NCI-H1436 (cell line): ENCODE measurements at regions not wholly inside any gene's neighbourhood (a gene's known extent, or its start where the extent isn't known, plus 50 kb on each side); places are given as distances from the start of the nearest gene placed in this dataset.

Experiments
- DNase-seq: peaks from one replicate; lab custom pipeline; 2025; lab: John Stamatoyannopoulos, UW

DNA sequence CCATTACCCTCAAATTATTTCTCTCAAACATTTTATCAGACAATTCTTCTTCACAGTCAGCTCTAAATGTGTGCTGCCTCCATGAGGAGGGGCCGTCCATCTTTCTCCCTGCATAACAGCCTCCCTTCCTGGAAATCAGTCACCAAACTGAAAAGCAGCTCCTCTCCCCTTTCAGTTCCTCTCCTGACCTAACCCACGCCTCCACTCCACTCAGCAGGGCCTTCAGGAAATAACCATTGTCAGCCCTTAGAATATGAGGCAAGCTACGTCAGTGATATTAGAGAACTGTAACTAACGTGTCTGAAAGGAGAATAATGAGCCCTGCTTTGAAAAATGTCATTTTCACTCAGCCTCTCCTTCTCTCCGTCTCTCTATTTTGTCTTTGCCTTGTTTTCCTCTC, 116.2 kb downstream of the OLFM4 start:
- DNase-seq: no peak

DNA sequence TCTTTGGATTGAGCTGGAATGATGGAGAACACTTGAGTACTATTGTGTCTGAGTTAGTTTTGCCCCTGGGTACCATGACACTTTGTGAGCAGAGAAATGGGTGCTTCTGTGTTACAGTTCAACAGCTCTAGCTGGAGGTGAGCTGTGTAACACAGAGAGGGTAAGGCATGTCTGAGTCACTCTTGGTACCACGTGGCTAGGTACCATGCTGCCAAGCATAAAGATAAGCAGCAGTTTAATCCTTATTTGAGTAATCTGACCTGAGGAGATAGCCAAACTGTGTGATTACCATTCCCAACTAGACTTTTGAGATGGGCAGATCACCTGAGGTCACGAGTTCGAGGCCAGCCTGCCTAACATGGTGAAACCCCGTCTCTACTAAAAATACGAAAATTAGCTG, 122.0 kb downstream of the OLFM4 start:
- DNase-seq: no peak

DNA sequence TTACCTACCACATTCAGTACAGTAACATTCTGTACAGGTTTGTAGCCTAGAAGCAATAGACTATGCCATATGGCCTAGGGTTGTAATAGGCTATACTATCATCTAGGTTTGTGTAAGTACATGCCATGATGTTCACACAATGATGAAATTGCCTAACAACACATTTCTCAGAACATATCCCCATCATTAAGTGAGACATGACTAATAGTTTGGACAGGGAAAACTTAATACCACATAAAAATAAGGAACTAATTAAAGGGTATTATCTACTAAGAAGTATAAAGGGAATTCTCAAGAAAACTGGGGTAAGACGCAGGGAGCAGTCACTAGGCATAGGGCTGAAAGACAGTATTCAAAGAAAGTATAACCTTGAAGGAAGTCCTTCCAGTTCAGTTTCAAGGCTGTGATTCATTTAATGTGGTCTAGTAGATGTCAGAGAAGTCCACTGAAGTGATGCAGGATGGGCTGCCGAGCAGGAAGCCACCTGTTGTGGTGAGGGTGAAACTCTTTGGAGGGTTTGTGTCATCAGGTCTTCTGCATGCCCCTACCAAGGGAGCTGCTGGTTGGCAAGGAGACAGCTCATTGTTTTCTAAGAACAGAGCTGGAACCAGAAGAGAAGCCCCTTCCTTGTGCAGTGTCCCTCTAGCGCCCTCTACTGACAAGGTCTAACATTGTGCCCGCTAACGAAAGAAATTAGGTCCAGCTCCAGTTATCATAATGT, 122.9 kb downstream of the OLFM4 start:
- peak; percentile 65 for DNase-seq

DNA sequence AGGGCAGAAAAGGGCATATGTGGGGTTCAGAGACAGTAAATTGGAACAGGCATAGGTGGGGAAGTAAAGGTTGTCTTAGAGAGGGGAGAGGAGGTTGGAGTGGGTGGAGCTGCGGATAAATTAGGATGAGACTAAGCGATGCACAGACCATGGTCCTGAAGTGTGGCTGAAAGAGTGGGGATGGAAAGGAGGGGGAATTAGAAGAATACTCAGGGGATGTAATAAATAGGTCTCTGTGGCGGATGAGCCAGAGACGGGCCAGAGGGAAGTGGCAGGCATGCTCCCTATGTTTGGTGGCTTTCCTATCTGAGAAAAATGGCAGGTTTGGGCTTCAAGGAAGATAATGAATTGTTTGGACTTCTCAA, 123.4 kb downstream of the OLFM4 start:
- no peak for DNase-seq

GRCh38 chr13:53158201-53158600, 129.6 kb downstream of the OLFM4 start:
- no peak for DNase-seq

GRCh38 chr13:53159431-53159830, 130.8 kb downstream of the OLFM4 start:
- DNase-seq: no peak

DNA sequence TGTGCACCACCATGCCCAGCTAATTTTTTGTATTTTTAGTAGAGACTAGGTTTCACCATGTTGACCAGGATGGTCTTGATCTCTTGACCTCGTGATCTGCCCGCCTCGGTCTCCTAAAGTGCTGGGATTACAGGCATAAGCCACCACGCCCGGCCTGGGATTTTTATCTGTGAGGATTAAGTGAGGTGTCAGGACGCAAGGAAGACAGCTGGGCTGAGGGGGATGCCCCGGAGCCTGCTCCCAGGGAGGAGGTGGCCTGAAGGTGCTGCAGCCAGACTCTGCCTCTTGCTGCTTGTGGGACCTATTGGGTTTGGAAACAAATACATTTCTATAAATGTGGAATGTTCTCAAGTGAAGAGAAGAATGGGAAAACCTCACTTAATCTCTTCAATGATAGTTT, 131.6 kb downstream of the OLFM4 start:
- DNase-seq: no peak

GRCh38 chr13:53161251-53161650, 132.6 kb downstream of the OLFM4 start:
- no peak for DNase-seq

DNA sequence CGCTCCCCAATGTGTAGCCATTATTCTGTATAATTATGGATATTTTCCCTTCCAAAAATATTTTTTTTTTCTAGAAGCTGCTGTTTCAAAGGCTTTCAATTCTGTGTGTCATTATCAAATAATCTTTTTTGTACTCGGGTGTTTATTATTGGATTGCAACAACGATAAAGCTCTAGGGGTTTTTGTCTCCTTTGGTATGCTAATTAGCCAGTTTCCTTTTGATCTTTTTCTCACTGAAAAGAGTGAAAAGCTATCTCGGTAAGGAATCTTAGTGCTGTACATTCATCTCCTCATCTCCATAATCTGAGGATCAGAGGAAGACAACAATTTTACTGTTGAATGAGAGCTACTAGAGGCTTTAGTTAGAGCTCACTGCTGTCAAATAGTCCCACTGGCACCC, 136.6 kb downstream of the OLFM4 start:
- DNase-seq: no peak

DNA sequence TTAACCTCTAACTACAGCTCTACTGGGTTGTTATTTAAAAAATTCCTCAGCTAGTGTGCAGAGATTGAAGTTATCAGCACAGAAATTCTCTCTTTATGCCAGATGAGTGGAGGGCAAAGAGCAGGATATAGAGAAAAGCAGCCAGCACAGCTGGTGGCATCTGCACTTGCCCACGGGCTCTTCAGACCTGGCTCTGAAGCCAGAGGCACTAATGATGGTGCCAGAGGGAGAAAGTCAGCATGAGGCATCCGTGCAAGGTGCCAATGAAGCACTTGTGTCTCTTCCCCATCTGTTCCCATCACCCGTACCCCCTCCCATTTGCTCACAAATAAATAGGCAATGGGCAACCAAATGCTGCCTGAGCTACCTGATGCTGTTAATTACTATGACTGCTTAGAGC, 138.9 kb downstream of the OLFM4 start:
- no peak for DNase-seq

DNA sequence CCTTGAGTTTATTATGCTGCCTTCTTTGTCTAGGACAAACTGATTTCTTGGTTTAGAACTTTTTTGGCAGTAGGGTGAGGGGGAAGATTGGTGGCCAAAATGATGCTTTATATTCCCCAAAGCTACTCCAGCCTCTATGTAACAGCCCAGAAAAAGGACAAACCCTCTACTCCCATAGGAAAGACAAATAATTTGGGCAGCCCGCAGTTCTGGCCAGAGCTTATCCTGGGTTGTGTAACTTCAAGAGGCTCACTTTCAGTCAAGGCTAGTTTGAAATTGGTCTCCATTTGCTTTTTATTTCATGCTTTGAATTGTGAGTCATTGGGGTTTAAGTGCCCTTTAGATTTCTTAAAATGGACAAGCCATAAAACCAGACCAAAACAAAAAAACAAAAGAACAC, 142.3 kb downstream of the OLFM4 start:
- no peak for DNase-seq

GRCh38 chr13:53174545-53174944, 145.9 kb downstream of the OLFM4 start:
- DNase-seq: no peak

GRCh38 chr13:53180684-53181083, 152.1 kb downstream of the OLFM4 start:
- no peak for DNase-seq

DNA sequence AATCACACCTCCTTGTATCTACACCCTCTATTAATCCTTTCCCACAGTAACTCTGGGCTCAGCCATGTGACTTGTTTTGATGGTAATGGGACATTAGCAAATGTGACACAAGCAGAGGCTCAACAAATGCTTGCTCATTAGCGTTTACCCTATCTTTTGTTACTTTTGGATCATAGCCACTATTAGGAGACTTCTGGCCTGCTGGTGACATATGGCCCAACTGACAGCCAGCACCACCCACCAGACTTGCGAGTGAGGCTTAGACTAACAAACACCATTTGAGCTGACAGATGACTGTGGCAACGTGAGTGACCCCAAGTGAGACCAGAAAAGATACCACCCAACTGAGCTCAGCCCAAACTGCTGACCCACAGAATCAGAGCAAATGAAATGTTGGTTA, 154.1 kb downstream of the OLFM4 start:
- no peak for DNase-seq

GRCh38 chr13:53188120-53188519, 159.5 kb downstream of the OLFM4 start:
- DNase-seq: no peak

- no peak for DNase-seq
Measured at GRCh38 chr13:53189162-53189561, 160.5 kb downstream of the OLFM4 start.

DNA sequence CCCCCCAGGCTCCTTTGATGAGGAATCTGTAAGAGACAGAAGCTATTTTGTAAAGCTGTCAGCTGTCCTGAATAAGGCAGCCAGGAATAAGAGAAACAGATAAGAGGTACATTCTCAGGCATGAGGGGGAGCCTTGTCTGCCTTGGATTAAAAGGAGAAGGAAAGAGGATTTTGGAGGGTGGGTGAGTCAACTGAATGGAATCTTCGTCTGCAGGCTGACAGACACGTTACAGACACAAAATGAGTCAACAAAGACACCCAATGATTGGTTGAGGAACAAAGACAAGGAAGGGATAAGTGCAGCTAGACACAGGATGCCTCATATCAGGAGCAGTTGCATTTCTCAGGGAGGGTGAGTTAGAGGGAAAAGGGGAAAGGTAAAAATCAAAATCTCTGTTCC, 162.5 kb downstream of the OLFM4 start:
- no peak for DNase-seq

- DNase-seq: no peak
Measured at GRCh38 chr13:53197424-53197823, 168.8 kb downstream of the OLFM4 start.

- DNase-seq: no peak
Measured at GRCh38 chr13:53198017-53198416, 169.4 kb downstream of the OLFM4 start.

DNA sequence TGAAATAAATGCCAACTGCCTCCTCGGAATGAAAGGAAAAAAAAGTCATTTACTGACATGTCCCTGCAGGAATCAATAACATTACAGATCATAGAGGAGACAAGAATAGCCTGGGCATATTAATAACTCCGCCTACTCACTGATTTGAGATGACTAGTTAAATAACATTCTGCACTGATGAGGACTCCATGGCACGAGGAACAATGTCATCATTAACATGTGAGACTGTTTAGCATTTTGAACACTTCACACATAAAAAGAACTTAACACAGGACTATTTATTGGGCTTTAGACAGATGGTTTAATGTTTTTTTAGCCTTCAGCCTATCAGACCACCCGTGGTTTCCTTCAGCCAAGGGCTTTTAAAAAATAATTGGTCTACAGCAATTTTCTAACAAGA, 170.1 kb downstream of the OLFM4 start:
- DNase-seq: no peak

DNA sequence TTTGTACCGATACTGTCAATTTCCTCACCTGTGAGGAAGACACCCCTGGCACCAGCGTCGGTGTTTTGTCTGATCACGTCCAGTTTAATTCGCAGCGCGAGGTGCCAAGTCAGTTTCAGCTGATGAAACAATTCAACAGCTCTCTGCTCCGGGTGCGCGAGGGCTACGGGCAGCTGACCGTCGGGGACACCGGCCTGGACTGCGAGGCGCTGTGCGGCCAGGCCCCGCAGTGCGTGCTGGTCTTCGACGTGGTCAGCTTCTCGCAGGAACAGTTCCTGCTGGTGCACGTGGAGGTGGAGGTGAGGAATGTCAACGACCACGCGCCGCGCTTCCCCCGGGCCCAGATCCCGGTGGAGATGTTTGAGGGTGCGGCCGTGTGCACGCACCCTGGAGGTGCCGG, 171.5 kb downstream of the OLFM4 start:
- no peak for DNase-seq

DNA sequence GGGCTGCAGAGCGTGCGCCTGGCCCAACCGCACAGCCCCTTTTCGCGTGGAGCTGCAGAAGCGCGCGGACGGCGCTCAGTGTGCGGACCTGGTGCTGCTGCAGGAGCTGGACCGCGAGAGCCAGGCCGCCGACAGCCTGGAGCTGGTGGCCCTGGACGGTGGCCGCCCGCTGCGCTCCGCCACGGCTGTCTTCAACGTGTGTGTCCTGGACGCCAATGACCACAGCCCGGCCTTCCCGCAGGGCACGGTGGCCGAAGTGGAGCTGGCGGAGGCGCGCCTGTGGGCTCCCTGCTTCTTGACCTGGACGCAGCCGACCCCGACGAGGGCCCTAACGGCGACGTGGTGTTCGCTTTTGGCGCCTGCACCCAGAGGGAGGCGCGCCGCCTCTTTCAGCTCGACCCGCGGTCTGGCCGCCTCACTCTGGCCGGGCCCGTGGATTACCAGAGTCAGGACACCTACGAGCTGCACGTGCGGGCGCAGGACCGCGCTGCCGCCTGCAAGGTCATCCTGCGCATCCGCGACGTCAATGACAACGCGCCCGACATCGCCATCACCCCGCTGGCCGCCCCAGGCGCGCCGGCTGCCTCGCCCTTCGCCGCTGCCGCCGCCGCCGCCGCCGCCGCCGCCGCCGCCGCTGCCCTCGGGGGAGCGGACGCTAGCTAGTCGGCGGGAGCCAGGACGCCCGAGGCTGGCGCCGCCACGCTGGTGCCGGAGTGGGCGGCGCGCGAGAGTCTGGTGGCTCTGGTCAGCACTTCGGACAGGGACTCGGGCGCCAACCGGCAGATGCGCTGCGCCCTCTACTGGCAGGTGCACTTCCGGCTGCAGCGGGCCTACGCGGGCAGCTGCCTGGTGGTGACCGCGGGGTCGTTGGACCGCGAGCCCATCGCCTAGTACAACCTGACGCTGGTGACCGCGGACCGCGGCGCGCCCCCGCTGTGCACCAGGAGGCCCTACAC, 172.2 kb downstream of the OLFM4 start:
- DNase-seq: no peak

GRCh38 chr13:53201454-53202225, 173.0 kb downstream of the OLFM4 start:
- DNase-seq: no peak
